Subcutaneous abdominal adipose tissue (tissue), 5 donors: ENCODE measurements at regions not wholly inside any gene's neighbourhood (a gene's known extent, or its start where the extent isn't known, plus 50 kb on each side); places are given as distances from the start of the nearest gene placed in this dataset.
"Not testable (repeated sequence)": the region's sequence is repeated elsewhere in the genome, so short reads cannot be mapped to it uniquely, and the experiment has no call there.

Experiments used
- H3K27ac ChIP-seq: one replicate; pipeline ENCODE4 v1.7.0; 2013; ENCODE audit warnings: low read depth, mild to moderate bottlenecking, inconsistent platforms, low read length, moderate library complexity
- H3K27me3 ChIP-seq, 5 donors: one replicate each; pipeline ENCODE4 v1.7.0; 2013; ENCODE audit warnings: low read length in 5 of 5, inconsistent platforms in 1 of 5; ENCODE audit not compliant: control insufficient read depth in 5 of 5, insufficient read depth in 4 of 5
- H3K36me3 ChIP-seq, 5 donors: one replicate each; pipeline ENCODE4 v1.7.0; 2013; ENCODE audit warnings: low read length in 5 of 5; ENCODE audit not compliant: control insufficient read depth in 5 of 5, insufficient read depth in 5 of 5
- H3K4me1 ChIP-seq, 5 donors: one replicate each; pipeline ENCODE4 v1.7.0; 2013; ENCODE audit warnings: low read length in 5 of 5, mild to moderate bottlenecking in 3 of 5, moderate library complexity in 1 of 5; ENCODE audit not compliant: control insufficient read depth in 5 of 5, insufficient read depth in 5 of 5
- H3K4me3 ChIP-seq, 5 donors: one replicate each; pipeline ENCODE4 v1.7.0; 2013; ENCODE audit warnings: low read length in 5 of 5, low read depth in 1 of 5
- H3K9ac ChIP-seq, 5 donors: one replicate each; pipeline ENCODE4 v1.7.0; 2013; ENCODE audit warnings: low read length in 5 of 5, mild to moderate bottlenecking in 4 of 5, moderate library complexity in 3 of 5
- H3K9me3 ChIP-seq, 5 donors: one replicate each; pipeline ENCODE4 v1.7.0; 2013; ENCODE audit warnings: low read length in 5 of 5; ENCODE audit not compliant: control insufficient read depth in 5 of 5
- donor health status: healthy.
- donor health status: healthy.
- donor health status: healthy.
- donor health status: healthy.
- donor health status: healthy.

GRCh38 chr5:53160895-53161294 is 51.3 kb upstream of the MOCS2 start:
- Histone ChIP-seq H3K4me1 (peaks cover 0 to 16% (median 13%) of the 10 kb centered on the region in 5 donors), H3K27me3 (peaks cover 0 to 4% (median 0%) of the 10 kb centered on the region in 5 donors), H3K36me3 (no peaks in the 10 kb centered on the region), H3K9ac (no peak overlapping the region), H3K4me3 (no peak overlapping the region), H3K9me3 (no peaks in the 10 kb centered on the region), H3K27ac (no peak overlapping the region)

- Histone ChIP-seq H3K27me3 (peaks cover 0 to 4% (median 0%) of the 10 kb centered on the region in 5 donors), H3K9ac (no peak overlapping the region), H3K36me3 (no peaks in the 10 kb centered on the region), H3K4me1 (peaks cover 0 to 26% (median 23%) of the 10 kb centered on the region in 5 donors), H3K9me3 (no peaks in the 10 kb centered on the region), H3K27ac (no peak overlapping the region), H3K4me3 (no peak overlapping the region)
Measured at GRCh38 chr5:53161876-53162275, 52.3 kb upstream of the MOCS2 start.

GRCh38 chr5:53164478-53165165 is 55.1 kb upstream of the MOCS2 start:
- H3K9ac ChIP-seq = no peak overlapping the region
- H3K27me3 ChIP-seq = no peaks in the 10 kb centered on the region
- H3K4me3 ChIP-seq = no peak overlapping the region
- peaks cover 0 to 48% (median 45%) of the 10 kb centered on the region in 5 donors for H3K4me1 ChIP-seq
- no peaks in the 10 kb centered on the region for H3K36me3 ChIP-seq
- no peak overlapping the region for H3K27ac ChIP-seq
- no peaks in the 10 kb centered on the region for H3K9me3 ChIP-seq

GRCh38 chr5:53165431-53166182 is 56.0 kb upstream of the MOCS2 start:
- peaks cover 0 to 48% (median 45%) of the 10 kb centered on the region in 5 donors for H3K4me1 ChIP-seq
- H3K9me3 ChIP-seq = no peaks in the 10 kb centered on the region
- no peak overlapping the region for H3K27ac ChIP-seq
- H3K36me3 ChIP-seq = no peaks in the 10 kb centered on the region
- no peak overlapping the region for H3K9ac ChIP-seq
- no peaks in the 10 kb centered on the region for H3K27me3 ChIP-seq
- no peak overlapping the region for H3K4me3 ChIP-seq

- Histone ChIP-seq H3K4me3 (no peak overlapping the region), H3K36me3 (no peaks in the 10 kb centered on the region), H3K4me1 (peaks cover 0 to 48% (median 45%) of the 10 kb centered on the region in 5 donors), H3K9ac (no peak overlapping the region), H3K9me3 (no peaks in the 10 kb centered on the region), H3K27me3 (no peaks in the 10 kb centered on the region), H3K27ac (no peak overlapping the region)
Measured at GRCh38 chr5:53166183-53166495, 56.6 kb upstream of the MOCS2 start.

- Histone ChIP-seq H3K27me3 (no peaks in the 10 kb centered on the region), H3K4me3 (no peak overlapping the region), H3K4me1 (peaks cover 0 to 48% (median 42%) of the 10 kb centered on the region in 5 donors), H3K9ac (no peak overlapping the region), H3K9me3 (no peaks in the 10 kb centered on the region), H3K27ac (peak overlapping the region; percentile 32), H3K36me3 (no peaks in the 10 kb centered on the region)
Measured at GRCh38 chr5:53167836-53168235, 58.3 kb upstream of the MOCS2 start.

GRCh38 chr5:53169933-53170332 is 60.4 kb upstream of the MOCS2 start:
- Histone ChIP-seq H3K27me3 (no peaks in the 10 kb centered on the region), H3K27ac (no peak overlapping the region), H3K36me3 (no peaks in the 10 kb centered on the region), H3K9me3 (no peaks in the 10 kb centered on the region), H3K4me1 (peaks cover 0 to 41% (median 36%) of the 10 kb centered on the region in 5 donors), H3K9ac (no peak overlapping the region), H3K4me3 (no peak overlapping the region)

GRCh38 chr5:53170746-53171349 is 61.3 kb upstream of the MOCS2 start:
- H3K27ac ChIP-seq = no peak overlapping the region
- H3K4me1 ChIP-seq = peaks cover 0 to 32% (median 31%) of the 10 kb centered on the region in 5 donors
- no peaks in the 10 kb centered on the region for H3K36me3 ChIP-seq
- no peak overlapping the region for H3K4me3 ChIP-seq
- no peaks in the 10 kb centered on the region for H3K9me3 ChIP-seq
- no peak overlapping the region for H3K9ac ChIP-seq
- no peaks in the 10 kb centered on the region for H3K27me3 ChIP-seq

GRCh38 chr5:53172073-53172472 is 62.5 kb upstream of the MOCS2 start:
- H3K9me3 ChIP-seq, H3K36me3 ChIP-seq: not testable (repeated sequence)

GRCh38 chr5:53172630-53173029 is 63.1 kb upstream of the MOCS2 start:
- no peak overlapping the region for H3K9ac ChIP-seq

More at GRCh38 chr5:53172073-53172472, 62.5 kb upstream of the MOCS2 start:
- not testable (repeated sequence) for H3K27me3 ChIP-seq, H3K27ac ChIP-seq, H3K9ac ChIP-seq, H3K4me3 ChIP-seq
- peaks cover 0 to 20% (median 19%) of the 10 kb centered on the region in 5 donors for H3K4me1 ChIP-seq

More at GRCh38 chr5:53172630-53173029, 63.1 kb upstream of the MOCS2 start:
- H3K9me3 ChIP-seq = no peaks in the 10 kb centered on the region
- no peaks in the 10 kb centered on the region for H3K36me3 ChIP-seq
- H3K27ac ChIP-seq = no peak overlapping the region
- no peaks in the 10 kb centered on the region for H3K27me3 ChIP-seq
- peaks cover 0 to 14% (median 13%) of the 10 kb centered on the region in 5 donors for H3K4me1 ChIP-seq
- H3K4me3 ChIP-seq = no peak overlapping the region
